Adrenal gland (tissue), 5 donors: ENCODE measurements at regions not wholly inside any gene's neighbourhood (a gene's known extent, or its start where the extent isn't known, plus 50 kb on each side); places are given as distances from the start of the nearest gene placed in this dataset.

Source experiments
- POLR2A ChIP-seq, 2 donors: fragments of 450-650 bp; IDR thresholded peaks; one replicate each; pipeline ENCODE4 v1.6.1; 2017; ENCODE audit warnings: antibody characterized with exemption in 2 of 2, mild to moderate bottlenecking in 2 of 2, moderate library complexity in 1 of 2
- TF ChIP-seq, protein P1 (sequence below), 6 experiments: fragments of 450-650 bp in 4 of 6; fragments of 200-600 bp in 2 of 6; sonication (generic) in 1 of 6; IDR thresholded peaks; 1 replicate in 5 of 6; 2 replicates in 1 of 6; pipeline versions ENCODE4 v1.5.1 to v1.8.0; 2016 to 2021; ENCODE audit warnings: antibody characterized with exemption in 6 of 6, mild to moderate bottlenecking in 2 of 6, moderate library complexity in 1 of 6
- donor health status: DM: no; HTN: no; CAD: no.

DNA sequence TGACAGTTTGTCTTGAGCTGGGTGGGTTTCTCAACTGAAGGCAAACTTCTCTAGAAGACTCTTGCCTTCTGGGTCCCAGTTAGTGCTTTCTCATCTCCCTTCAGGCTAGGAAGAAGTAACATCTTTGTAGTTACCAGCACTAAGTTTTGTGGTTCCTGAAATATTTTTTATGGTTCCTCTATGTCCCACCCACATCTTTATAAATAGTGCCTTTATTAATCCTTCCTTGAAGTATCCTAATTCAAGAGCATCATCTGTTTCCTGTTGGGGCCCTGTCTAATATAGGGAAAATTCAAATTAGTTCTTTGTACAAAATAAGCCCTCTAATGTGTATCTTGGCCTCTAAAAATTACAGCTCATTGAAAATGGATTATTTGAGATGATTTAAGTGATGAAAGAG lies 147.4 kb upstream of the MAOA start:
- no peak for TF ChIP-seq POLR2A (IDR thresholded peaks at IDR 0.05)
- TF ChIP-seq, protein P1, sequence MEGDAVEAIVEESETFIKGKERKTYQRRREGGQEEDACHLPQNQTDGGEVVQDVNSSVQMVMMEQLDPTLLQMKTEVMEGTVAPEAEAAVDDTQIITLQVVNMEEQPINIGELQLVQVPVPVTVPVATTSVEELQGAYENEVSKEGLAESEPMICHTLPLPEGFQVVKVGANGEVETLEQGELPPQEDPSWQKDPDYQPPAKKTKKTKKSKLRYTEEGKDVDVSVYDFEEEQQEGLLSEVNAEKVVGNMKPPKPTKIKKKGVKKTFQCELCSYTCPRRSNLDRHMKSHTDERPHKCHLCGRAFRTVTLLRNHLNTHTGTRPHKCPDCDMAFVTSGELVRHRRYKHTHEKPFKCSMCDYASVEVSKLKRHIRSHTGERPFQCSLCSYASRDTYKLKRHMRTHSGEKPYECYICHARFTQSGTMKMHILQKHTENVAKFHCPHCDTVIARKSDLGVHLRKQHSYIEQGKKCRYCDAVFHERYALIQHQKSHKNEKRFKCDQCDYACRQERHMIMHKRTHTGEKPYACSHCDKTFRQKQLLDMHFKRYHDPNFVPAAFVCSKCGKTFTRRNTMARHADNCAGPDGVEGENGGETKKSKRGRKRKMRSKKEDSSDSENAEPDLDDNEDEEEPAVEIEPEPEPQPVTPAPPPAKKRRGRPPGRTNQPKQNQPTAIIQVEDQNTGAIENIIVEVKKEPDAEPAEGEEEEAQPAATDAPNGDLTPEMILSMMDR (IDR thresholded peaks at IDR 0.05) = no peak
